ENCODE measurements at regions not wholly inside any gene's neighbourhood (a gene's known extent, or its start where the extent isn't known, plus 50 kb on each side); places are given as distances from the start of the nearest gene placed in this dataset.

DNA sequence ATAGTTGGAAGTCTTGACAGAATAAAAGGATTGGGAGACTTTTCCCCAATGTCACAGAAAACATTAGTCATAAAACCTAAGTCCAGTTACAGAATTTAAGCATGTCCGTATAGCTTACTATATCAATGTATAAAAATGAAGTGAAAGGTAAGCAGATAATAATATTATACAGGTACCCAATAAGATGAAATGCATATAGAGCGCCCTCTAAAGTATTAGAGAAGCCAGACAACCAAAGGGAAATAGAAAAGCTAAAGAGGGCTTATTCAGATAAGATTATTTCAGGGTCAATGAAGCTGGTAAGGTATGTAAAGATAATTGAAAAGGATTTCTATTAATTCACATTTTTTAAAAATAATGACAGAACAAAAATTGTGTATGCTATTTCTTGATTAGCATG lies 947.7 kb upstream of the MAP3K7 start:
- no peak overlapping the region for H3K4me3 ChIP-seq (ENCODE audit: low read depth, low read length)
- H3K27ac ChIP-seq: no peak overlapping the region
- TF ChIP-seq, protein P1, sequence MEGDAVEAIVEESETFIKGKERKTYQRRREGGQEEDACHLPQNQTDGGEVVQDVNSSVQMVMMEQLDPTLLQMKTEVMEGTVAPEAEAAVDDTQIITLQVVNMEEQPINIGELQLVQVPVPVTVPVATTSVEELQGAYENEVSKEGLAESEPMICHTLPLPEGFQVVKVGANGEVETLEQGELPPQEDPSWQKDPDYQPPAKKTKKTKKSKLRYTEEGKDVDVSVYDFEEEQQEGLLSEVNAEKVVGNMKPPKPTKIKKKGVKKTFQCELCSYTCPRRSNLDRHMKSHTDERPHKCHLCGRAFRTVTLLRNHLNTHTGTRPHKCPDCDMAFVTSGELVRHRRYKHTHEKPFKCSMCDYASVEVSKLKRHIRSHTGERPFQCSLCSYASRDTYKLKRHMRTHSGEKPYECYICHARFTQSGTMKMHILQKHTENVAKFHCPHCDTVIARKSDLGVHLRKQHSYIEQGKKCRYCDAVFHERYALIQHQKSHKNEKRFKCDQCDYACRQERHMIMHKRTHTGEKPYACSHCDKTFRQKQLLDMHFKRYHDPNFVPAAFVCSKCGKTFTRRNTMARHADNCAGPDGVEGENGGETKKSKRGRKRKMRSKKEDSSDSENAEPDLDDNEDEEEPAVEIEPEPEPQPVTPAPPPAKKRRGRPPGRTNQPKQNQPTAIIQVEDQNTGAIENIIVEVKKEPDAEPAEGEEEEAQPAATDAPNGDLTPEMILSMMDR (IDR thresholded peaks at IDR 0.05; ENCODE audit: low read depth, low read length, missing control alignments): no peak
- no peaks in the 10 kb centered on the region for H3K27me3 ChIP-seq (replicated peaks)
- in situ Hi-C loops (cut with HindIII; ENCODE audit: low pct_ligation_motif_present, low sequenced_read_pairs): no loop called here
- no peaks in the 10 kb centered on the region for H3K36me3 ChIP-seq (replicated peaks)
- no peak for DNase-seq

DNA sequence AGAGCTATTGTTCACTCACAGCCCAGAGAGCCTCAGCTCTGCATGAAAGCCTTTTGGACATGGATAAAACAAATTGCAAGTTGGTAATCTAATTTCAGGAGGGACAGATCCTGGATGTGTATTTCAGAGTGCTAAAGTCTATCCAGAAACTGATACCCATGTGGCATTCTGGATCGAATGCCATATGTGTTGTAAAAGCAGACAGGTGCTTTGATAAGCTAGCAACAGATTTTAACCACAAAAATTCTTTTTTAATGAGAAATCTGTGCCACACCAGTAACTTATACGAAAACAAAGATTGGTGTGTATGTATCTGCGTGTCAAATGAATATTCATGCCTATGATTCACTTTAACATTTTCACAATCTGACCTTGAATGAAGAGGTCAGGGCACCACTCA lies 936.6 kb upstream of the MAP3K7 start:
- no peaks in the 10 kb centered on the region for H3K36me3 ChIP-seq (replicated peaks)
- no peak for DNase-seq
- H3K27ac ChIP-seq: no peak overlapping the region
- in situ Hi-C loops (cut with HindIII; ENCODE audit: low pct_ligation_motif_present, low sequenced_read_pairs): no loop called here
- TF ChIP-seq, protein P1 (IDR thresholded peaks at IDR 0.05; ENCODE audit: low read depth, low read length, missing control alignments): no peak
- no peaks in the 10 kb centered on the region for H3K27me3 ChIP-seq (replicated peaks)
- no peak overlapping the region for H3K4me3 ChIP-seq (ENCODE audit: low read depth, low read length)

DNA sequence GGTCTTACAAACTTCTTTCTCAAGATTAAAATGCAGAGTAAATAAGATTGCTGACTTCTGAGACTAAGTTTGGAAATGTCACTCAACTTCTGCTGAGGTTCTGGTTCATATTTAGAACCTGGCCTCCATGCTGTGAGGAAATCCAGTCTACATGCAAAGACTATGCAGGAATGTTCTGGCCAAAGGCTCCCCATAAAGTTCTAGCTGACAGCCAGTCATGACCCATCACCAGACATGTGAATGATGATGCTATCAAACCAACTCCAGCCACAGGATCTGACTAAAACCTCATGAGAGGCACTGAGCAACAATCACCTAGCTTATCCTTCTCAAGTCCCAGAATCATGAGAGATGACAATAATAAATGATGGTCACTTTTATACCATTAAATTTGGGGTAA lies 935.1 kb upstream of the MAP3K7 start:
- no peak for DNase-seq
- H3K27me3 ChIP-seq (replicated peaks): no peaks in the 10 kb centered on the region
- TF ChIP-seq, protein P1 (IDR thresholded peaks at IDR 0.05; ENCODE audit: low read depth, low read length, missing control alignments): no peak
- no peak overlapping the region for H3K4me3 ChIP-seq (ENCODE audit: low read depth, low read length)
- H3K36me3 ChIP-seq (replicated peaks): no peaks in the 10 kb centered on the region
- no peak overlapping the region for H3K27ac ChIP-seq
- in situ Hi-C loops (cut with HindIII; ENCODE audit: low pct_ligation_motif_present, low sequenced_read_pairs): no loop called here

DNA sequence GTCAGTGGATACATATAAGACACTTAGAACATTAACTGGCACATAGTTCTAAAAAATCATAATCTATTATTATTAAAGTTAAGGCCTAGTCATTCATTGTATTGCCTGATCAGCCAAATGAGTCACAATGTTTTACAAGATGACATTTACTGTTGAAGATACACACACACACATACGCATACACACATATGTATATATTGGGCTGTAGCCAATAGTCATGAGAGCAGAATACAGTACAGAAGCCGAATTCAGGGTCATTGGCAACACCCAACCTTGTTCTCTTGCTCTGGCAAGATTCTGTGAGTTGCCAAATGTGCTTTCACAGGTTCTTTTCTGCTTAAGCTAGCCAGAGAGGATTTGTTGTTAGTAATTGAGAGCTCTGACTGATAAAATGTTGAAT lies 922.8 kb upstream of the MAP3K7 start:
- in situ Hi-C loops (cut with HindIII; ENCODE audit: low pct_ligation_motif_present, low sequenced_read_pairs): no loop called here
- peak; percentile 14 for DNase-seq

DNA sequence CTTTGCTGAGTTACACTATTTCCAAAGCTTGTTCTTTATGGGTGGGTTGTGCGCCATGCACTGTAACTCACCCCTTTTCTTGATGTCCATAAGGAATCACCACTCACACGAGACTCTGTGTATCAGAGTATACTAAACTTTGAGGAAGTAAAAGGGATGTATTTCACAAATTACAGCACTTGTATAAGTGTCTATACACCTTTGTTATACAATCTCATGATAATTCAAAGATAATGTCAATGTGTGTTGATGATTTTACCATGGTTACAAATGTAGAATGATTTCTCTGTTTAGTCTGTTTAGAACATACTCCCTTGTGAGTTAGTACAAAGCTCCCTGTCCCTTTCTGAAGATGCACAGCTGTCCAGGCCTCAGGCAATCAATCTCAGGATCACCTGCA lies 922.2 kb upstream of the MAP3K7 start:
- H3K27me3 ChIP-seq (replicated peaks): no peaks in the 10 kb centered on the region
- no peaks in the 10 kb centered on the region for H3K36me3 ChIP-seq (replicated peaks)
- no peak for DNase-seq
- no peak overlapping the region for H3K27ac ChIP-seq
- no peak overlapping the region for H3K4me3 ChIP-seq (ENCODE audit: low read depth, low read length)
- TF ChIP-seq, protein P1 (IDR thresholded peaks at IDR 0.05; ENCODE audit: low read depth, low read length, missing control alignments): no peak
- in situ Hi-C loops (cut with HindIII; ENCODE audit: low pct_ligation_motif_present, low sequenced_read_pairs): no loop called here

More for the DNA sequence above, 922.8 kb upstream of the MAP3K7 start:
- H3K4me3 ChIP-seq (ENCODE audit: low read depth, low read length): no peak overlapping the region
- TF ChIP-seq, protein P1 (IDR thresholded peaks at IDR 0.05; ENCODE audit: low read depth, low read length, missing control alignments): no peak
- H3K36me3 ChIP-seq (replicated peaks): no peaks in the 10 kb centered on the region
- H3K27me3 ChIP-seq (replicated peaks): no peaks in the 10 kb centered on the region
- no peak overlapping the region for H3K27ac ChIP-seq

DNA sequence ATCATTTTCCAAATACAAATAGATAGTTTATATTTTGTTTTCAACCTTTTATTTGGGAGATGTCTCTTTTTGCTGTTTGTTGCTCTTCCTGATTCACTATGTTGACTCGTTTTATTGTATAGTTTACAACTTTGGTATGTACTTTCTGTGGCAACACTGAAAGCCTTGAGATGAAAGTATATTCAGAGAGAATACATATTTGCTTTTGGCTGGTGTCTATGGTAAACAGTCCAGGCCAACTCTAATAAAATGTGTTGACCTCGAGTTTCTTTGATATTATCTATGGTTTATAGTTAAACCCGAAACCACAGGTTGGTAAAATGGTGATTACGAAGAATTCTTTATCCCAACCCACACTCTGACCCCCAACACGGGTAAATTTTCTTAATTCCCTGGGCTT lies 919.6 kb upstream of the MAP3K7 start:
- Histone ChIP-seq H3K27me3 (replicated peaks) (no peaks in the 10 kb centered on the region), H3K27ac (no peak overlapping the region), H3K4me3 (ENCODE audit: low read depth, low read length) (no peak overlapping the region), H3K36me3 (replicated peaks) (no peaks in the 10 kb centered on the region)
- TF ChIP-seq, protein P1 (IDR thresholded peaks at IDR 0.05; ENCODE audit: low read depth, low read length, missing control alignments): no peak
- in situ Hi-C loops (cut with HindIII; ENCODE audit: low pct_ligation_motif_present, low sequenced_read_pairs): no loop called here
- no peak for DNase-seq

Data from brain microvascular endothelial cell (primary cell).